ENCODE measurements at regions not wholly inside any gene's neighbourhood (a gene's known extent, or its start where the extent isn't known, plus 50 kb on each side); places are given as distances from the start of the nearest gene placed in this dataset.

DNA sequence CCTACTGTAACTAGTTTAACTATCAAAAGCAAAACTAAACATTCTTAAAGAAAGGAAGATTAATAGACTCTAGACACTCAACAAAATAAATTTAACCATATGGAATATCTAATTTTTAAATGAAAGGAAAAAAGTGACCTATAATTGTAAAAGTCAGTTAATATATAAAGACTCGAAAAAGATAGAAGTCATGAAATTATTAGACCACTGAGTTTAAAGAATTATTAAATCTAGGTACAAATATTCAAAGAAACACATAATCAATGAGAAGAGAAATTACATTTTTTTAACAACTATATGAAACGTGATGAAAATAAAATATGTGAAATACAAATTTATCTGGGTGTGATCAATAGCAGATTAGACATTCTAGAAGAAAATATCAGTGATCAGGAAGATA is 706.8 kb upstream of the PCDH20 start:
- H3K9ac ChIP-seq (ENCODE audit: insufficient read depth, low read depth, low read length): no peak overlapping the region
- CTCF ChIA-PET (ENCODE audit: low intra/inter-chr PET ratio, low total read pairs): no interaction called here
- in situ Hi-C loops (cut with HindIII; ENCODE audit: extremely low pct_ligation_motif_present, low pct_unique_long_range_greater_than_20kb): loop anchor here (25.0 kb wide), 1 partner anchor 240 kb away; no protein-coding TSS in a partner anchor
- WGBS (ENCODE audit: low lambda C conversion rate): 0% methylated on average over 2 of the region's 2 CpGs
- no peaks in the 10 kb centered on the region for H4K20me1 ChIP-seq (ENCODE audit: insufficient read depth, low read length)
- no peak overlapping the region for H3K4me3 ChIP-seq (replicated peaks in 1 of 3; ENCODE audit: insufficient read depth in 1 of 3, low read depth in 2 of 3, low read length in 3 of 3)
- H2AFZ ChIP-seq (ENCODE audit: low read length): no peak overlapping the region
- H3K9me3 ChIP-seq (ENCODE audit: low read length): no peaks in the 10 kb centered on the region
- TF ChIP-seq ZNF614 (CRISPR knock-in tag; IDR thresholded peaks at IDR 0.05; ENCODE audit: borderline replicate concordance): no peak
- no peak for TF ChIP-seq ZNF33B (CRISPR knock-in tag; IDR thresholded peaks at IDR 0.05)
- no peak for TF ChIP-seq REXO4 (CRISPR knock-in tag; IDR thresholded peaks at IDR 0.05; ENCODE audit: borderline replicate concordance)
- TF ChIP-seq, protein P1, sequence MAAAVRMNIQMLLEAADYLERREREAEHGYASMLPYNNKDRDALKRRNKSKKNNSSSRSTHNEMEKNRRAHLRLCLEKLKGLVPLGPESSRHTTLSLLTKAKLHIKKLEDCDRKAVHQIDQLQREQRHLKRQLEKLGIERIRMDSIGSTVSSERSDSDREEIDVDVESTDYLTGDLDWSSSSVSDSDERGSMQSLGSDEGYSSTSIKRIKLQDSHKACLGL (CRISPR knock-in tag; IDR thresholded peaks at IDR 0.05): no peak
- TF ChIP-seq SSRP1 (CRISPR knock-in tag; IDR thresholded peaks at IDR 0.05): no peak
- TF ChIP-seq, protein P2, sequence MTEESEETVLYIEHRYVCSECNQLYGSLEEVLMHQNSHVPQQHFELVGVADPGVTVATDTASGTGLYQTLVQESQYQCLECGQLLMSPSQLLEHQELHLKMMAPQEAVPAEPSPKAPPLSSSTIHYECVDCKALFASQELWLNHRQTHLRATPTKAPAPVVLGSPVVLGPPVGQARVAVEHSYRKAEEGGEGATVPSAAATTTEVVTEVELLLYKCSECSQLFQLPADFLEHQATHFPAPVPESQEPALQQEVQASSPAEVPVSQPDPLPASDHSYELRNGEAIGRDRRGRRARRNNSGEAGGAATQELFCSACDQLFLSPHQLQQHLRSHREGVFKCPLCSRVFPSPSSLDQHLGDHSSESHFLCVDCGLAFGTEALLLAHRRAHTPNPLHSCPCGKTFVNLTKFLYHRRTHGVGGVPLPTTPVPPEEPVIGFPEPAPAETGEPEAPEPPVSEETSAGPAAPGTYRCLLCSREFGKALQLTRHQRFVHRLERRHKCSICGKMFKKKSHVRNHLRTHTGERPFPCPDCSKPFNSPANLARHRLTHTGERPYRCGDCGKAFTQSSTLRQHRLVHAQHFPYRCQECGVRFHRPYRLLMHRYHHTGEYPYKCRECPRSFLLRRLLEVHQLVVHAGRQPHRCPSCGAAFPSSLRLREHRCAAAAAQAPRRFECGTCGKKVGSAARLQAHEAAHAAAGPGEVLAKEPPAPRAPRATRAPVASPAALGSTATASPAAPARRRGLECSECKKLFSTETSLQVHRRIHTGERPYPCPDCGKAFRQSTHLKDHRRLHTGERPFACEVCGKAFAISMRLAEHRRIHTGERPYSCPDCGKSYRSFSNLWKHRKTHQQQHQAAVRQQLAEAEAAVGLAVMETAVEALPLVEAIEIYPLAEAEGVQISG (CRISPR knock-in tag; IDR thresholded peaks at IDR 0.05): no peak
- TF ChIP-seq, protein P3, sequence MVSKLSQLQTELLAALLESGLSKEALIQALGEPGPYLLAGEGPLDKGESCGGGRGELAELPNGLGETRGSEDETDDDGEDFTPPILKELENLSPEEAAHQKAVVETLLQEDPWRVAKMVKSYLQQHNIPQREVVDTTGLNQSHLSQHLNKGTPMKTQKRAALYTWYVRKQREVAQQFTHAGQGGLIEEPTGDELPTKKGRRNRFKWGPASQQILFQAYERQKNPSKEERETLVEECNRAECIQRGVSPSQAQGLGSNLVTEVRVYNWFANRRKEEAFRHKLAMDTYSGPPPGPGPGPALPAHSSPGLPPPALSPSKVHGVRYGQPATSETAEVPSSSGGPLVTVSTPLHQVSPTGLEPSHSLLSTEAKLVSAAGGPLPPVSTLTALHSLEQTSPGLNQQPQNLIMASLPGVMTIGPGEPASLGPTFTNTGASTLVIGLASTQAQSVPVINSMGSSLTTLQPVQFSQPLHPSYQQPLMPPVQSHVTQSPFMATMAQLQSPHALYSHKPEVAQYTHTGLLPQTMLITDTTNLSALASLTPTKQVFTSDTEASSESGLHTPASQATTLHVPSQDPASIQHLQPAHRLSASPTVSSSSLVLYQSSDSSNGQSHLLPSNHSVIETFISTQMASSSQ (IDR thresholded peaks at IDR 0.05; ENCODE audit: low read depth): no peak
- TF ChIP-seq, protein P3 (CRISPR knock-in tag; IDR thresholded peaks at IDR 0.05; ENCODE audit: borderline replicate concordance): no peak
- no peaks in the 10 kb centered on the region for H3K27me3 ChIP-seq (ENCODE audit: control insufficient read depth in 1 of 2, insufficient read depth in 2 of 2, low read length in 2 of 2)
- H3K4me2 ChIP-seq (ENCODE audit: low read depth, low read length): no peak overlapping the region
- no peaks in the 10 kb centered on the region for H3K36me3 ChIP-seq (replicated peaks in 1 of 2; ENCODE audit: control insufficient read depth in 1 of 2, insufficient read depth in 2 of 2, low read length in 2 of 2)
- no peak overlapping the region for H3K27ac ChIP-seq (ENCODE audit: extremely low read length, insufficient read depth, low read length)
- ATAC-seq: no peak
- BruUV-seq (replicated peaks): no TSS peak
- DNase-seq (ENCODE audit: low spot score): no peak
- FAIRE-seq: no peak
- no peaks in the 10 kb centered on the region for H3K79me2 ChIP-seq (ENCODE audit: insufficient read depth, low read length)
- intact Hi-C loops (cut with micrococcal nuclease; ENCODE audit: unreplicated experiment): no loop called here
- POLR2A ChIA-PET: no interaction called here
- H3K4me1 ChIP-seq (ENCODE audit: insufficient read depth, low read length): no peaks in the 10 kb centered on the region
